NCI-H1092 treated with DMSO at 0.1 percent for 48 hours (cell line): ENCODE measurements at regions not wholly inside any gene's neighbourhood (a gene's known extent, or its start where the extent isn't known, plus 50 kb on each side); places are given as distances from the start of the nearest gene placed in this dataset.

ENCODE experiments used
- DNase-seq: peaks from one replicate; lab custom pipeline; 2025; lab: John Stamatoyannopoulos, UW

DNA sequence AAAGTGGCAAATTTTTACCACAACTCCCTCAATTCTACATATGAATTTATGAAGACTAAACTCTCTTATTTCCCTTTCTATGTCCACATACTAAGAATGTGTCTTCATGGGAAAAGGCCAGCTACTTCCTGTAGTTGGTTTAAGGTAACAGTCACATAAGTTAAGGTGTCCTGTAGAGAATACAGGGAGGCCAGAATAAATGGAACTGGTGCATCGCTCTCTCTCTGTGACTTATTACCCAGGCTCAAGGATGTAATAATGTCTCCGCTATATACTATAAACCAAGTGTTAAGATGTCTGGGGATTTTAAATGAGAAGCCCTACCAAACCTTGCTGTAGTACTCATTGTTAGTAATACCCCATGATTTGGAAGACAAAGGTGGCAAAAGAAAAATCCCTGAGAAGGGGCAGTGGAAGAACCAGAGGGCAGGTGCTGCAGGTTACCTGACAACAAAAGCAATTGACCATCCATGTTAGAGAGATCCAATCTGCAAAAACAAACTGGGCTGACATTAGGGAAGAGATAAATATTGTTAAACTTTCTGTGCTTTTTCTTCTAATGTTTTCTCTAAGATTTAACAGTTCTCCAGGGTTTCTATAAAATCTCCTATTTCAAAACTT, 372.8 kb downstream of the TMX3 start:
- no peak for DNase-seq

DNA sequence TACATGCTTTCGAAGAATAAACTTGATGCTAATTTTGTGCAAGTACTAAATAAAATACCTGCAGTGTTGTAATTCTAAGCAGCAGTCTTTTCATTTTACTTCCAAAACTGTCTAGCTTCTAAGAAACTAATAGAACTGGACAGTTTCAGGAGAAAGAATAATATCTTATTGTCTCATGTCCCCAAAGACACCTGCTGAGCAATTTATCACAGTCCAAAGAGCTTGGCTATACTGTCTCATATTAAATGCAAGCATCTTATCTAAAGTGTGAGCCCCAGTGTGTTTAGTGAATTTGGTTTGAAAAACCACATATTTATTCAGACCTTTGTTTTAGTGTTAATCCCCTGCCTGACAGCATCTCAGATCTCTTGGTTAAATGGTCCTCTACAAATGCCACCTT, 374.3 kb downstream of the TMX3 start:
- no peak for DNase-seq

DNA sequence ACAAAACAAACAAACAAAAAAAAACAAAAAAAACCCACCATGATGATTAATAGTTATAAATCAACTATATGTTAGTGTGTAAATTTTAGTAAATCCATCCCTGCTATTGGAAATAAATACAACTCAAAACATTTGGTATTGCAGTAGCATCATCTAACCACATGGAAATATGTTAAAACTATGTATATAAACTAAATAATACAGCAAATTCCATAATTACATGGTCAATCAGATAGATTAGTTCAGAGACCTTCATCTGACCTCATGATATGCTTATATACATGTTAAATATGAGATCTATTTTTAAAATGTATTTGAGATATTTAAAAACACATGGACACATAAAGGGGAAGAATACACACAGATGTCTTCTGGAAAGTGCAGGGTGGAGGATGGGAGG, 384.2 kb downstream of the TMX3 start:
- no peak for DNase-seq

DNA sequence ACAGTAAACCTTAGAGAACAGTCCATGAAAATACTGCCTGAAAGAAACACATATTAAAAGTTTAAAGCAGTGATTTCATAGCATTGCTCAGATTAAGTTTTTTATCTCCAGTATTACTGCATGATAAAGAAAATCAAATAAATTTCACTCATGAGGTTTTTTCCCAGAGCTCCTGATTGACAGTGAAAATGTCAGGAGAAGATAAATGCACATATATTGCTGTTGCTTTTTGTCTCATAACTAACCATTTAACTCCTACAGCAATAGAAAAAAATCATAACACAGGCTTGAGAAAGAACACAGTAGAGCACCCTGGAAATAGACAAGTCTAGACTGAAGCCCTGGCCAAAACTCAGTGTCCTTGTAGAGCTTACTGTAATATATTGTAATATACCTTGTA, 391.0 kb downstream of the TMX3 start:
- DNase-seq, result no peak

DNA sequence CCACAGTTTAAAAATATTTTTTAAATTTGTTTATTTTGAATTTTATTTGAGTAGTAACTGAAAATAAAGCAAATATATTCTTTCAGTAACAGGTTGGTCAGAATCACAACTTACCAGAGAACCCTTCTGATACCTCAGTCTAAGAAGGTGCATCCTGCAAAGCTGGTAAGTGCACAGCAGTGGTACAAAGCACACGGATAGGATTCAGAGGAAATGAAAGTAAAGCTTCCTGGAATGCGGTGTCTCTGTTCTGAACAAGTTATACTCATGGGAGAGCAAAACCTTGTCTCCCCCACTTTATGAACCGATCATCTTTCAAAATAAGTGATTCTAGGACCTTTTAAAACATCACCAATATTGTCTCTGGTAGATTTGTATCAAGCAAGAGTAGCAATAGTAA, 398.3 kb downstream of the TMX3 start:
- no peak for DNase-seq

DNA sequence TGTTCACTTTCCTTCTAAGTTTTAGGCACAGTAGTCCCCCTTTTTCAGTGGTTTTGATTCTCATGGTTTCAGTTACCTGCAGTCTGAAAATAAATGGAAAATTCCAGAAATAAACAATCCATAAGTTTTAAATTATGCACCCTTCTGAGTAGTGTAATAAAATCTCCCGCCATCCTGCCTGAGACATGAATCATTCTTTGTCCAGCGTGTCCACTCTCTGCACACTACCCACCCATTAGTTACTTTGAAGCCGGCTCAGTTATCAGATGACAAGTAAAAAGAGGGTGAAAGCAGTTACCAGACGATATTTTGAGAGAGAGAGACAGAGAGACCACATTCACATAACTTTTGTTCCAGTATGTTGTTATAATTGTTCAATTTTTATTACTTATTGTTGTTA, 400.5 kb downstream of the TMX3 start:
- no peak for DNase-seq

DNA sequence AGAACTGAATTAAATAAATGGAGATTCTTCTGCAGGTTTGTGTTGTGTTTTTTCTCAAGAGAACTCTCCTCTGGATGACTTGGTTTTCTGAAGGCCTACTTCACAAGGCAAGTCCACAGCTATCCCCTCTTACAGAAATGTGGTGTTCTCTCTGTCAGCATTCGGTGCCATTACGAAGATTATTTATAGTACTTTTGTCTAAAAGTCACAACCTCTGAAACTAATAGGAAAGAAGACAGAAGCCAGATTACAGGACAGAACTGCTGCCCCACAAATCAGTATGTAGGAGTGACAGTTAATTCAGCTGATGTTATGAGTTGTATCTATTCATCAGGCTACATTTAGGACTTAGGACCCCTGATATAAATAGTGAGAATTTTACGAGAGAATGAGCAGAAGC, 413.5 kb downstream of the TMX3 start:
- DNase-seq, result no peak

DNA sequence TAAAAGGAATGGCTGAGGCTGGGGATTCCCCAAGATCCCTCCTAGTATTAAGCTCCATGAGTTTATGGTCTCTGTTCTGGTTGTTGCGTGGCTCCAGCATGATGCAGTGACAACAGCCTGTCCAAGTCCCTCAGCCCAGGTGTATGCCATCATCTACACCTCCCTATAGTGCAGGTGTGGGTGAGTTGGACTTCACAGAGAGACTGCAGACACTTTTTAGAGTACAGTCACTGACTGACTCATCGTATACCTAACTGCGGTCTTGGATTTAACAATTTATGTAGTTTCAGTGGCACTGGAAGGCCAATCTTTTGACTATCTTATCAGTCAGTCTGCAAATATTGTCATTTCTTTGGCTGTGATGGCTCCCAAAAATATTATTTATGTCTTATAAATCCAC, 415.0 kb downstream of the TMX3 start:
- DNase-seq, result no peak

DNA sequence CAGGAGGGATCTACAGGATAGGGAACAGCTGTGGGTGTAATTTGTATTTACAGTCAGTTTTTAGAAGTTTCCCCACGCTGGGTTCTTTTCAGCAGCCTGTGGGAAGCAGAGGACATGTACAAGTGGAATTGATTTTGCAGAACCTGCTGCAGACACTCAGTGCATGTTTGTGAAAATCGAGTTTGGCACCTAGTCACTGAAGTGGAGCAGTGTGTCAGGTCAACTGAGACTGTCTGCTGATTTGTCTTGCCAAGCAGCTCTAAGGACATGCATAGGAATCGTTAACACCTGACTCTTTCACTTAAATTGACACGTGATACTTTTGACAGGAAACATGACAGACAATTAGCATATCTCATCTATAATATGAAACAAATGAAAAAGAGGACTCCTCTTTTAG, 416.6 kb downstream of the TMX3 start:
- DNase-seq, result no peak

DNA sequence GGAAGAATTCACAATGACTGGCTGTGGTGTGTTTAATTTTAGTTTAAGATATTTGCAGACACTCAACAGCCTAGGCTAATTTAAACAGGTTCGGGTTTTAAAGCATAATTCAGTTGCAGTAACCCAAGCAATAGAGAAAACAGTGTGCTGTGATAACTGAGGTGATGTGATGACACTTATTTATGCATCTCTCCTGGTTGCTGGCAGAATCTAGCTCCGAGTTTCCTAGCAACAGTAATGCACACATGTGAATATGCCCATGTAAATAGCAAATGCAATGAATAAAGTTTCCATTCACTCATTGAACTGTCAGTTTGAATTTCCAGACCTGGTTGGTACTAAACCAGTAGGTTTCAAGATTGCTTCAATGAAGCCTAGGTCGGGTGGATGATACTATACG, 426.5 kb downstream of the TMX3 start:
- no peak for DNase-seq

DNA sequence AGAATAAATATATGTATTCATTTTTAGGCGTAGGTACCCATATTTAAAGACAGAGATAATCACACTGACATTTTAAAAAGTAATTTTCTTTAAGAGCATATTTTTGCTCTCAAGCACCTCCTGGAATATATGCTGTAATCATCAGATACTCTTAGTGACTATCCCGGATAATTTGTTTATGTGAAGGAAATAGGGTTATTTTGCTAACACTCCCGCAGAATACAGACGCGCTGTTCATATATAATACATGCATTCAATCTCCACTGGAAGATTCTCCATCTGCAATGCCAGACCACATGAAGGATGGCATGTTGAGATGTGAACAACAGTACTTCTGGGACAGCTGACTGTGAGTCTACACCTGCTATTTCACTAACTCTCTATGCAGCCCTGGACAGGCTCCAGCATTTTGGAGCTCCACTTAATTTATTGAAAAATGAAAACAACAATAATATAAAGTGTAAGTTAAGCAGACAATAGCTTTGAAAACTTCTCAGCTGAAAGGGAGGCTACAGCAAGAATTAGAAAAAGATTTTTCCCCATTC, 430.6 kb downstream of the TMX3 start:
- DNase-seq, result no peak

DNA sequence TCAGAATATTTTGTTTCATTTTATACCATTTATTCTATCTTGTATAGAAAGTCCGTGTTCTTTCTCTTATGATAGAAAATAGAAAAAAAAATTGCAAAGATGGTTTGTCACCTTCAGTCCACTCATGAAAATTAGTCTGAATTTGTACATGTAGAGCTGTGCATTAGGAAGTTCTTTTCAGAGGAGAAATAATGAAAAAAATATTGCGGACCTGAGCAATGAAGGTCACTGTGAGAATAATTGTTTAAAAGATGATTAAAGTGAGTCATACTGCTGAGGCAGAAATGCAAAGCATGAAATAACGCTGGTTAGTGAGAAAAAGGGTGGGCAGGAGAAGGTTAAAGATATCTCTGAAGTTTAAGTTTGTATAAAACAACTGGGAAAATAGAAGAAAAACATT, 431.1 kb downstream of the TMX3 start:
- no peak for DNase-seq

DNA sequence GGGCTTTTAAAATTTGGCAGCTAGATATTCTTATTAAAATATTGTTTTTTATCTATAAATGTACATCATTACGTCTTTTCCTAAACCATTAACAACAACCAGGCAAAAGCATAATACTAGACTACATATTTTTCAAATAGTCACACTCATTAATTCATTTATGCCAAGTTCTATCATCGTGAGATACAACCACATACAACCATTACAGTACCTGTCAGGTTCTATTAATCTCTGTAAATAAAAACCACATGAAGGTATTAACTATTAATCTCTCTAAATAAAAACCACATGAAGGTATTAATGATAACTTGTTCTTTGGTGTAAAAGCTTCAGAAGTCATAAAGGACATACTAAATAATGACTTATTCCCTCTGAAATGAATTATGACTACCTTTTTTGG, 432.7 kb downstream of the TMX3 start:
- DNase-seq, result no peak

DNA sequence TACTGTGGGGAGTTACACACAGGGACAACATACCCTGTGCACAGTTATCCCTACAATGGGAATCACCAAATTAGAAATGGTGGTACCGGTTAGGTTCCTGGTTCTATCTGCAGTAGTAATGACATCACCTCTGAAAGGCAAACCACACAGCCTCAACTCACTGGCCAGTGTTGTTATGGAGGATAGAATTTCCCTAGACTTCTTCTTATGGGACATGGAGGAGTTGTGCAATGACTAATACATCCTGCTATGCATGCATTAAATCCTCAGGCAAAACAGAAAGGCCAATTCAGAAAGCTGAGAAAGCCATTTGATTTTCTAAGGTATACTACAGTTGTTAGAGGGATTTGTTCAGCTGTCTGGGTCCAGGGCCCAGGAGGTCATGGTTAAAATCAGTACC, 439.3 kb downstream of the TMX3 start:
- DNase-seq, result no peak

DNA sequence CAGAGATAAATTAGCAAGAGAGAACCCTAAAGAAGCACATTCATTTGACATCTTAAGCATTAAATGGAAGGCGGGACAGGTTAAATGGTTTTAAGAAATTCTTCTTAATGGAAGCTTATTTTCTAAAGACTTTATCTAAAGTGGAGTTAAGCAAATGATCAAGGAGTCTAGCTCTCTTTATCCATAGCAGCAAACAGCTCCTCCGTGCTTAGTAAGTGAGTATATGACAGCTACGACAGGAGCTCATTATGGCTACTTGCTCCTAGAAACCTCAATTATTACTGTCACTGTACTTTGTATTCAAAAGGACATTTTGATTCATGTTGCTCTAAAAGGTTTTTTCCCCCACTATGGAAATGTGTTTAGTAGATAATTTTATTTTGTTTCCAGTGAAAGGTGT, 444.9 kb downstream of the TMX3 start:
- no peak for DNase-seq

DNA sequence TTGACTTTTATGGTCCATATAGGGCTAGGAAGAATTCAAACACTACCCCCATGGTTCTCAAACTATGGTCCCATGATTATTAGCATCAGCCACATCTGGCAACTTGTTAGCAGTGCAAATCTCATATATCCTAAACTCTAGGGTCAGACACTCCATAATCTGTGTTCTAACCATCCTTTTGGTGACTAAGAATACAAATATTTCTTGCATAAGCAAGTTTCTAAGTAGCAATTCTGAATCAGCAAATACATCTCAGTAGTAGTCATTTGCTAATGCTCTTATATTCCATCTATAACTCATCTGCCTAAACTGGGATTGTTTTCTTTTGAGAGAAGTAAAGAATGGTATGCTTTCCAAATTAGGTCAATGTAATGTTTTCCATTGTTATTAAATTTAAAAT, 447.3 kb downstream of the TMX3 start:
- DNase-seq, result no peak

DNA sequence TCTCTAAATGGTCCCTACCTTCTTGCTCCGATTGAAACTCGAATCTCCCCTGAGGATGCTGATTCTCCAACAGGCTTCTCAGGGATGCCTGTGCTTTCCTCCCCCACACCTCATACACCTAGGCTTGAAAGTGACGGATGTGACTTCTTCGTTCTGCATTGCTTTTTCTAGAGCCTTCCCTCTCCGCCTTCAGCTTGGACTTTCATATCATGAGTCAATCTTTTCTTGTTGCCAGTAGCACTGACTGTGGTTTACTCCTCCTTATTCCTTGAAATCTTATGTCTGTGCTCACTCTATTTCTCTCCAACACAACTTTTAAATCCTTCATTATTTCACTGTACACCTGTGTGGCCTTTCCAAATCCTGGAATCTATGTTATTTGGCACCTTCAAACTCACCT, 451.4 kb downstream of the TMX3 start:
- DNase-seq, result no peak

DNA sequence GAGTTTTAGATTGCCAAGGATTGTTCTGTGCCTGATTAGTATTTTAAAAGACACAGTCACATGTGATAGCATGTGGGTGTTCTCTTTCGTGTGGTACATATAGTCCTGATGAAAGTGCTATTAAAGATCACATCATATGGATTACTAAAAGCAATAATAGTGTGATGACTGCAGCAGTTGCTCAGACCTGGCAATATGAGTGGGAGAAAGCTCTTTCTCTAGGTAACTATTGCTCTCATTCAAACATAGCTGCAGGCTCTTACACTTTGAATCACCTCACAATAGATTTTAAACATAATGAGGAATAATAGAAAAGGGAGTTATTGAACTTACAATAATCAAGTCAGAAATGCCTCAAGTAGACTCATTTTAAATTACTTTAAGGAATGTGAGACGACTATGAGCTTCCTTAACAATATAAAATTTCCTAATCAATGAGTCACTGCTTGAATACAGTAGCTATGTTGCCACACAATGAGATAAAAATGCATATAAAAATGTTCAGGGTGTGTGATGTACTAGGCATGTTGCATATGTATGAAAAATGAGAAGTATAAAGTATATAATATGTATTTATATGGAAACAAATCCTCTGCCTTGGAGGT, 452.1 kb downstream of the TMX3 start:
- no peak for DNase-seq

DNA sequence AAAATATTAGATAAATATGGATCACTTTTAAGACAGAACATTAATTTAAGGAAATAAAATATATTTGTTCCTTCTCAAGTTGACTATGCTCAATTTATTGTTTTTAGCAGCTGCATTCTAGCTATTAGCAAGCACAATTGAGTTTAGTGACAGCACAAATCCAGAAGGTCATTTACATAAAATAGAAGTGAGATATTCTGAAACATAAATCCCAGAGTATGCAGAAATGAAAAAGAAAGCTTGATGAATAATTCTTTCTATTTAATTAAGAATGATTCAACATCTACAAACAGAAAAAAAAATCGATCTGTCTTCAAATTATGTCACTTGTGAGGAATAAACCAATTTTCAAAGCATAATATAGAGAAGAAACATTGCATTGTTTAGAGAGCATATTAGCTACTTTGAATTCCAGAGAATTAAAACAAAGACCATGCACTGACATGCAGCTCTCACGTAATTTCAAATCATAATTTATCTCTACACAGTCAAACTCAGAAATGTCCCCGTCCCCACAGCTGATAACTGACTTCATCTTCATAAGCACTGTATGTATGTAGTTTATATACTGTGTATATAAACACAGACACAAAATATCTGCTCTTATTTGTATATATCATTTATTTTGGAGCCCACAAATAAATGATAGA, 458.4 kb downstream of the TMX3 start:
- DNase-seq, result no peak

DNA sequence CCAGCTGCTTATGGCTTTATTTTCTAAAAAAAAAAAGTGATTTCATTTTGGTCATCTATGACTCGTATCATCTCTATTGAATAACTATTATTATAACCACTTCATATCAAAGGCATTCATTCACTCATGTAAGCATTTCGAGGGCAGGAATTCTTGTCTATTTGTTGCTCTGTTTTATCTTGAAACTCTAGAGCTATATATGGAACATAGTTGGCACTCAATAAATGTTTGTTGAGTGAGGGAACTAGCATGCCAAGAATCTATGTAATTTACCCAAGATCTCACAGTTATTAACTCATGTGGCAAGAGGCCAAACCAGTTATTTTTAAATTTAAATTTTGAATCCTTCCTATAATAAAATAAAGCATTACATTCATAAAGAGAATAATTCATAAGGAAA, 470.1 kb downstream of the TMX3 start:
- DNase-seq, result no peak

DNA sequence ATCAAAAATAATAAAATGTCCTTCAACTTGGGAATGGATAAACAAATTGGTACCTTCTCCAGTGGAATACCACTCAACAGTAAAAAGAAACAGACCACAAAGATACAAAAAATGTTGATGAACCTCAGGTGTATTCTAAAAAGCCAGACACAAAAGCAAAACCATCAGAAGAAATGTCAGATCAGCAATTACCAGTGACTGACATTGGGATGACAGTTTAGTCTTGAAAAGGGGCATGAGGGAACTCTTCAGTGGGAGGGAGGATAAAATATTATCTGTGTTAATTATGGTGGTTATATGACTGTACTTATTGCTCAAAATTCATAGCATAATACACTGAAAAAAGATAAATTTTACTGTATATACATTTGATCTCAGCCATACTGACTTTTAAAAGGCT, 473.0 kb downstream of the TMX3 start:
- no peak for DNase-seq

DNA sequence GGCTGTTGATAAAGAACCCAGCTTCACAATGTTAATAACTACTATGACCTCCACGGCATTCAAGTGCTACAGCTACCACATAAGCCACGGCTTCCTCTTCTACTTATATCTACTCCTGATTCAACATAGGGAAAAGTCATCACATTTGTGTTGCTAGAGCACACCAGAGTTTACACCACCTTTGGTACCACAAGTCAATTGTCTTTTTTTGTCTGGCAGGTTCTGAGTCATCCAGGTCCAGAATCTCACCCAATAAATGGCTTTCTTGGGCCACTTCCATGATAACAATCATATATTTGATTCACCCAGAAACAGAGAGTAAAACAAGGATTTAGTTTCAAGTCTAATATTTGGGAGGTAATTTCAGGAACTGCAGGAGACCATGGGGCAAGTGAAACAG, 480.2 kb downstream of the TMX3 start:
- DNase-seq, result no peak

DNA sequence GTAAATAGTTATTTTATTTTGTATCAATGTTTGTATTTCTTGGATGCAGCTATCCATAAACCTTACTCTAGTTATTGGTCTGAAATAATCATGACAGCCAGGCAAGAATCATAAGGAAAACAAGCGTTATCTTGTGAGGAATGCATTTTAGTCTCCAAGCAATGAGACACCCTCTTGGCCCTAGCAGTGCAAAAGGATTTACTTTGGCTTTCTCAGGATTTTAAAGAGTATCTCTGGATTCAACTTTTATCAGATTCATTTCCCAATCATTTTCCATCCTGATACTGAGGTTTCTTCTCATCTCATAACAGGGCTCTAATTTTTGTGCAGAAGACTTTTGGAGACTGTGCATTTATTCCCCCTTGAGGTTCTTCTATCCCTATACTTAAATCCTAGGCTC, 480.8 kb downstream of the TMX3 start:
- no peak for DNase-seq

DNA sequence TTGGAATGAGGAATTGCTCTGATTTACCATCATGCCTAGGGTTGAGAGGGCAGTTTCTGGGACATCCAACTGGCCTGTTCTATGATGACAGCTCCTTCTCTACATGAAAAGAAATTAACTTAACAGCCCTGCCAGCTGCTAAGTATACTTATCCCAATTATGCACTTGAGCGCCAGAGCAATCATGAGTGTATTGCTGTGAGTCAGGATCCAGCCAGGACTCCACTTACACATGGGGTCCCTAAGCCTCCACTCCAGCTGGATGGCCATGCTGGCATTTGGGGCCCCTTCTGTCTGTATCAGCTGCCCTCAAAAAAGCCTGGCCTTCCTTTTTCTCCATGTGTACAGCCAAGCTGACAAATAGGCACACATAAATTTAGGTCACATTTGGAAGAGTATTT, 481.9 kb downstream of the TMX3 start:
- peak; percentile 63 for DNase-seq
